ENCODE measurements at regions not wholly inside any gene's neighbourhood (a gene's known extent, or its start where the extent isn't known, plus 50 kb on each side); places are given as distances from the start of the nearest gene placed in this dataset.

GRCh38 chr2:38214209-38214717 lies 138.3 kb upstream of the CYP1B1 start:
- Histone ChIP-seq H3K36me3 (ENCODE audit: insufficient read depth, low read length) (no peaks in the 10 kb centered on the region), H3K4me3 (ENCODE audit: insufficient read depth, low read depth, low read length) (no peak overlapping the region), H3K79me2 (ENCODE audit: insufficient read depth, low read length) (no peaks in the 10 kb centered on the region), H3K9ac (ENCODE audit: low read length) (no peak overlapping the region), H3K27ac (ENCODE audit: low read depth, low read length) (no peak overlapping the region), H4K20me1 (ENCODE audit: insufficient read depth, low read length) (no peaks in the 10 kb centered on the region), H3K4me1 (ENCODE audit: insufficient read depth, low read length) (no peaks in the 10 kb centered on the region), H3K4me2 (ENCODE audit: low read length) (no peak overlapping the region), H3K27me3 (ENCODE audit: insufficient read depth, low read length) (no peaks in the 10 kb centered on the region), H3K9me3 (ENCODE audit: insufficient read depth, low read depth, low read length) (no peaks in the 10 kb centered on the region), H2AFZ (ENCODE audit: low read depth, low read length) (no peak overlapping the region)
- FAIRE-seq: no peak
- Mint-ChIP-seq H3K27me3 (ENCODE audit: low read depth, unreplicated experiment) (peaks cover 8% of the 10 kb centered on the region), H3K9me3 (ENCODE audit: unreplicated experiment) (peaks cover 7% of the 10 kb centered on the region), H3K4me1 (ENCODE audit: low read depth, unreplicated experiment) (peaks cover 4% of the 10 kb centered on the region), H3K27ac (ENCODE audit: unreplicated experiment) (no peak overlapping the region), H3K36me3 (ENCODE audit: low read depth, unreplicated experiment) (no peaks in the 10 kb centered on the region), H3K4me3 (ENCODE audit: unreplicated experiment) (no peak overlapping the region)
- no peak for TF ChIP-seq EZH2 (IDR thresholded peaks at IDR 0.05; ENCODE audit: insufficient read depth, low read length)
- TF ChIP-seq, protein P1, sequence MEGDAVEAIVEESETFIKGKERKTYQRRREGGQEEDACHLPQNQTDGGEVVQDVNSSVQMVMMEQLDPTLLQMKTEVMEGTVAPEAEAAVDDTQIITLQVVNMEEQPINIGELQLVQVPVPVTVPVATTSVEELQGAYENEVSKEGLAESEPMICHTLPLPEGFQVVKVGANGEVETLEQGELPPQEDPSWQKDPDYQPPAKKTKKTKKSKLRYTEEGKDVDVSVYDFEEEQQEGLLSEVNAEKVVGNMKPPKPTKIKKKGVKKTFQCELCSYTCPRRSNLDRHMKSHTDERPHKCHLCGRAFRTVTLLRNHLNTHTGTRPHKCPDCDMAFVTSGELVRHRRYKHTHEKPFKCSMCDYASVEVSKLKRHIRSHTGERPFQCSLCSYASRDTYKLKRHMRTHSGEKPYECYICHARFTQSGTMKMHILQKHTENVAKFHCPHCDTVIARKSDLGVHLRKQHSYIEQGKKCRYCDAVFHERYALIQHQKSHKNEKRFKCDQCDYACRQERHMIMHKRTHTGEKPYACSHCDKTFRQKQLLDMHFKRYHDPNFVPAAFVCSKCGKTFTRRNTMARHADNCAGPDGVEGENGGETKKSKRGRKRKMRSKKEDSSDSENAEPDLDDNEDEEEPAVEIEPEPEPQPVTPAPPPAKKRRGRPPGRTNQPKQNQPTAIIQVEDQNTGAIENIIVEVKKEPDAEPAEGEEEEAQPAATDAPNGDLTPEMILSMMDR (IDR thresholded peaks at IDR 0.05; ENCODE audit: insufficient read depth, low read depth, low read length): no peak
- DNase-seq (ENCODE audit: low read depth): no peak

DNA sequence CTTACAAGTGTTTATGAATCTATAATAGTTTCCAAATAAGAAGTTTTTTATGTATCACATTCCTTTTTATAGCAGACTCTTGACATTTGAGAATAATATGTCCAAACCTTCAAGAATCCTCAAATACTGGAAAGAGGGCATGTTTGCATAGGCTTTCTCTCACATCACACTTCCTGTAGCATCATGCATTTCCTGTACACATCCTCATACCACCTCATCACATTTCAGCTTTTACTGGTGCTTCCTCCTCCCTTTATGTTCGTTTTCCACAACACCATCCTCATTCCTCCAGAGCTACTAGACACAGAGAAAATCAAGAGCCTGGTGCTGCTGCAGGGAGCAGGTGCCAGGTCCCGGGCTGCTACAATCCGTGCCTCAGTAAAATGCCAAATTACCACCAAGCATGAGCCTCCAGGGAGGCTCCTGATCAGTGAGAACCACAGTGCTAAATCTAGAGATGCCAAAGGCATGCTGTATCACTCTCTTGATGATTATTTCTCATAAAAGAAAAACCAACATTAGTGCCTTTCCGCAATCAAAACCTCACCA lies 137.7 kb upstream of the CYP1B1 start:
- Histone ChIP-seq H3K4me2 (ENCODE audit: low read length) (no peak overlapping the region), H3K9ac (ENCODE audit: low read length) (no peak overlapping the region), H3K4me1 (ENCODE audit: insufficient read depth, low read length) (no peaks in the 10 kb centered on the region), H3K27ac (ENCODE audit: low read depth, low read length) (no peak overlapping the region), H2AFZ (ENCODE audit: low read depth, low read length) (no peak overlapping the region), H4K20me1 (ENCODE audit: insufficient read depth, low read length) (no peaks in the 10 kb centered on the region), H3K27me3 (ENCODE audit: insufficient read depth, low read length) (no peaks in the 10 kb centered on the region), H3K36me3 (ENCODE audit: insufficient read depth, low read length) (no peaks in the 10 kb centered on the region), H3K9me3 (ENCODE audit: insufficient read depth, low read depth, low read length) (no peaks in the 10 kb centered on the region), H3K79me2 (ENCODE audit: insufficient read depth, low read length) (no peaks in the 10 kb centered on the region), H3K4me3 (ENCODE audit: insufficient read depth, low read depth, low read length) (no peak overlapping the region)
- Mint-ChIP-seq H3K27me3 (ENCODE audit: low read depth, unreplicated experiment) (peaks cover 8% of the 10 kb centered on the region), H3K27ac (ENCODE audit: unreplicated experiment) (no peak overlapping the region), H3K4me3 (ENCODE audit: unreplicated experiment) (no peak overlapping the region), H3K9me3 (ENCODE audit: unreplicated experiment) (peaks cover 7% of the 10 kb centered on the region), H3K36me3 (ENCODE audit: low read depth, unreplicated experiment) (no peaks in the 10 kb centered on the region), H3K4me1 (ENCODE audit: low read depth, unreplicated experiment) (peaks cover 4% of the 10 kb centered on the region)
- DNase-seq (ENCODE audit: low read depth) (no peak), FAIRE-seq (no peak)
- TF ChIP-seq, protein P1 (IDR thresholded peaks at IDR 0.05; ENCODE audit: insufficient read depth, low read depth, low read length): no peak
- TF ChIP-seq EZH2 (IDR thresholded peaks at IDR 0.05; ENCODE audit: insufficient read depth, low read length): no peak

GRCh38 chr2:38212312-38212711 lies 136.4 kb upstream of the CYP1B1 start:
- peaks cover 4% of the 10 kb centered on the region for H3K4me1 Mint-ChIP-seq (ENCODE audit: low read depth, unreplicated experiment)
- H3K9ac ChIP-seq (ENCODE audit: low read length): no peak overlapping the region
- H3K27me3 Mint-ChIP-seq (ENCODE audit: low read depth, unreplicated experiment): no peaks in the 10 kb centered on the region
- no peak overlapping the region for H3K27ac Mint-ChIP-seq (ENCODE audit: unreplicated experiment)
- TF ChIP-seq, protein P1 (IDR thresholded peaks at IDR 0.05; ENCODE audit: insufficient read depth, low read depth, low read length): no peak
- no peak for TF ChIP-seq EZH2 (IDR thresholded peaks at IDR 0.05; ENCODE audit: insufficient read depth, low read length)
- no peaks in the 10 kb centered on the region for H4K20me1 ChIP-seq (ENCODE audit: insufficient read depth, low read length)
- H3K79me2 ChIP-seq (ENCODE audit: insufficient read depth, low read length): no peaks in the 10 kb centered on the region
- no peak overlapping the region for H3K4me2 ChIP-seq (ENCODE audit: low read length)
- H3K36me3 ChIP-seq (ENCODE audit: insufficient read depth, low read length): no peaks in the 10 kb centered on the region
- no peaks in the 10 kb centered on the region for H3K4me1 ChIP-seq (ENCODE audit: insufficient read depth, low read length)
- H3K36me3 Mint-ChIP-seq (ENCODE audit: low read depth, unreplicated experiment): no peaks in the 10 kb centered on the region
- H3K4me3 ChIP-seq (ENCODE audit: insufficient read depth, low read depth, low read length): no peak overlapping the region
- H3K27me3 ChIP-seq (ENCODE audit: insufficient read depth, low read length): no peaks in the 10 kb centered on the region
- FAIRE-seq (no peak), DNase-seq (ENCODE audit: low read depth) (no peak)
- H3K4me3 Mint-ChIP-seq (ENCODE audit: unreplicated experiment): no peak overlapping the region
- H2AFZ ChIP-seq (ENCODE audit: low read depth, low read length): no peak overlapping the region
- no peaks in the 10 kb centered on the region for H3K9me3 ChIP-seq (ENCODE audit: insufficient read depth, low read depth, low read length)
- no peak overlapping the region for H3K27ac ChIP-seq (ENCODE audit: low read depth, low read length)
- peaks cover 7% of the 10 kb centered on the region for H3K9me3 Mint-ChIP-seq (ENCODE audit: unreplicated experiment)
